ENCODE measurements at regions not wholly inside any gene's neighbourhood (a gene's known extent, or its start where the extent isn't known, plus 50 kb on each side); places are given as distances from the start of the nearest gene placed in this dataset.
"Not testable (repeated sequence)": the region's sequence is repeated elsewhere in the genome, so short reads cannot be mapped to it uniquely, and the experiment has no call there.

GRCh38 chr21:7951854-7952519 is 2569.4 kb upstream of the TPTE start:
- Histone ChIP-seq H3K9me3 (peaks cover 78% of the 10 kb centered on the region), H3K36me3 (no peaks in the 10 kb centered on the region), H3K27me3 (no peaks in the 10 kb centered on the region), H3K4me3 (no peak overlapping the region)
- no peak for DNase-seq

- Histone ChIP-seq H3K9me3 (peaks cover 78% of the 10 kb centered on the region), H3K36me3 (no peaks in the 10 kb centered on the region), H3K4me3 (no peak overlapping the region), H3K27me3 (no peaks in the 10 kb centered on the region)
- no peak for DNase-seq
Measured at GRCh38 chr21:7952648-7953047, 2568.7 kb upstream of the TPTE start.

GRCh38 chr21:7953058-7953457 is 2568.3 kb upstream of the TPTE start:
- Histone ChIP-seq H3K4me3 (no peak overlapping the region), H3K27me3 (no peaks in the 10 kb centered on the region), H3K36me3 (no peaks in the 10 kb centered on the region), H3K9me3 (peaks cover 78% of the 10 kb centered on the region)
- no peak for DNase-seq

- not testable (repeated sequence) for DNase-seq, H3K27me3 ChIP-seq, H3K4me3 ChIP-seq, H3K36me3 ChIP-seq
- H3K9me3 ChIP-seq = peaks cover 68% of the 10 kb centered on the region
Measured at GRCh38 chr21:7955358-7956073, 2565.9 kb upstream of the TPTE start.

- H3K4me3 ChIP-seq, H3K27me3 ChIP-seq, DNase-seq, H3K36me3 ChIP-seq: not testable (repeated sequence)
- peaks cover 64% of the 10 kb centered on the region for H3K9me3 ChIP-seq
Measured at GRCh38 chr21:7956074-7956452, 2565.3 kb upstream of the TPTE start.

- H3K36me3 ChIP-seq, H3K4me3 ChIP-seq, DNase-seq, H3K27me3 ChIP-seq: not testable (repeated sequence)
- H3K9me3 ChIP-seq = peaks cover 60% of the 10 kb centered on the region
Measured at GRCh38 chr21:7956998-7957712, 2564.2 kb upstream of the TPTE start.

- Histone ChIP-seq H3K36me3 (no peaks in the 10 kb centered on the region), H3K9me3 (peaks cover 60% of the 10 kb centered on the region), H3K4me3 (no peak overlapping the region), H3K27me3 (no peaks in the 10 kb centered on the region)
- no peak for DNase-seq
Measured at GRCh38 chr21:7957713-7958064, 2563.7 kb upstream of the TPTE start.

Data from MG63 (cell line).